GM12878 (cell line): ENCODE measurements at regions not wholly inside any gene's neighbourhood (a gene's known extent, or its start where the extent isn't known, plus 50 kb on each side); places are given as distances from the start of the nearest gene placed in this dataset.

ENCODE experiments used
- ATAC-seq: fragments of 200-7000 bp; cut with Tn5 transposase; 3 replicates; pipeline ENCODE4 v1.9.1; 2020; ENCODE audit warnings: mild to moderate bottlenecking, moderate library complexity
- BruUV-seq: library from RNA; stranded (reverse); fragments of 400-500 nt; replicated peaks from 2 replicates; lab custom pipeline; 2021; lab: Mats Ljungman, UMichigan
- CTCF ChIA-PET: fragments of 300-600 bp; sonication (Branson Sonifier 250); formaldehyde crosslinking; extraction: SDS; loops from one replicate; lab custom pipeline; 2021; ENCODE audit warnings: inconsistent platforms; lab: Yijun Ruan, JAX
- POLR2A ChIA-PET: fragments of 350-600 bp; formaldehyde crosslinking; extraction: SDS; loops from one replicate; lab custom pipeline; 2021; ENCODE audit warnings: inconsistent platforms; lab: Charles Lee
- RAD21 ChIA-PET: fragments of 300-600 bp; sonication (Branson Sonifier 250); formaldehyde crosslinking; loops from one replicate; lab custom pipeline; 2023; ENCODE audit warnings: antibody characterized with exemption; ENCODE audit not compliant: unreplicated experiment; lab: Charles Lee
- SMC1A ChIA-PET: fragments of 300-600 bp; sonication (Branson Sonifier 250); formaldehyde crosslinking; loops from one replicate; lab custom pipeline; 2023; ENCODE audit not compliant: unreplicated experiment, uncharacterized antibody; lab: Charles Lee
- DNase-seq: peaks from one replicate; pipeline ENCODE4 v3.0.0-alpha.2; 2011; ENCODE audit warnings: low read depth, low spot score
- FAIRE-seq: peaks from 3 replicates; lab custom pipeline; 2011; peaks lifted over from hg19 to GRCh38; lab: Jason Lieb, UNC
- H2AFZ ChIP-seq: 2 replicates; pipeline ENCODE4 v1.6.0; 2011; ENCODE audit warnings: low read depth, low read length, control low read depth; ENCODE audit not compliant: control insufficient read depth
- H3K27ac ChIP-seq: 2 replicates; pipeline ENCODE4 v1.5.1; 2011; ENCODE audit warnings: control low read depth; ENCODE audit not compliant: control insufficient read depth, insufficient read depth
- H3K27me3 ChIP-seq, 2 experiments: replicated peaks in 1 of 2; 2 replicates each; pipeline versions ENCODE4 v1.6.0 to v1.6.1; 2011; ENCODE audit warnings: low read length in 1 of 2; ENCODE audit not compliant: control insufficient read depth in 2 of 2, insufficient read depth in 2 of 2
- H3K36me3 ChIP-seq, 2 experiments: 2 replicates each; pipeline ENCODE4 v1.5.1; 2011; ENCODE audit warnings: low read length in 1 of 2; ENCODE audit not compliant: control insufficient read depth in 2 of 2, insufficient read depth in 2 of 2
- H3K4me1 ChIP-seq: 2 replicates; pipeline ENCODE4 v1.6.1; 2011; ENCODE audit warnings: mild to moderate bottlenecking, low read length, moderate library complexity, mixed read lengths; ENCODE audit not compliant: control insufficient read depth, insufficient read depth
- H3K4me2 ChIP-seq: 2 replicates; pipeline ENCODE4 v1.6.0; 2011; ENCODE audit warnings: control low read depth; ENCODE audit not compliant: control insufficient read depth, insufficient read depth
- H3K4me3 ChIP-seq: fragments of 200-600 bp; sonication (generic); 2 replicates; pipeline ENCODE4 v1.5.1; 2016
- H3K79me2 ChIP-seq: 2 replicates; pipeline ENCODE4 v1.6.0; 2011; ENCODE audit warnings: low read length; ENCODE audit not compliant: control insufficient read depth, insufficient read depth
- H3K9ac ChIP-seq: 2 replicates; pipeline ENCODE4 v1.8.0; 2011; ENCODE audit warnings: low read length, control low read depth, mixed read lengths; ENCODE audit not compliant: control insufficient read depth, insufficient read depth
- H3K9me3 ChIP-seq: replicated peaks from 3 replicates; pipeline ENCODE4 v1.5.1; 2011; ENCODE audit warnings: mild to moderate bottlenecking, low read length; ENCODE audit not compliant: control insufficient read depth, insufficient read depth
- H4K20me1 ChIP-seq: 2 replicates; pipeline ENCODE4 v1.6.0; 2011; ENCODE audit not compliant: control insufficient read depth, insufficient read depth
- BCL11A ChIP-seq: IDR thresholded peaks from 2 replicates; pipeline ENCODE4 v1.6.1; 2011; ENCODE audit warnings: low read depth, low read length
- BCL3 ChIP-seq: IDR thresholded peaks from 2 replicates; pipeline ENCODE4 v1.6.1; 2011; ENCODE audit warnings: borderline replicate concordance, low read depth, mild to moderate bottlenecking, moderate library complexity, low read length; ENCODE audit not compliant: insufficient read depth, poor library complexity, severe bottlenecking
- HCFC1 ChIP-seq: fragments of 150-350 bp; IDR thresholded peaks from 2 replicates; pipeline ENCODE4 v1.6.1; 2014; ENCODE audit warnings: low read length
- KDM1A ChIP-seq: fragments of 200-600 bp; sonication (generic); IDR thresholded peaks from 2 replicates; pipeline ENCODE4 v1.6.1; 2016; ENCODE audit warnings: borderline replicate concordance
- NFYA ChIP-seq: IDR thresholded peaks from 2 replicates; pipeline ENCODE4 v1.6.1; 2011; ENCODE audit warnings: low read depth, mild to moderate bottlenecking, low read length, improper control_type of control experiment, borderline replicate concordance
- NR2C1 ChIP-seq: fragments of 450-650 bp; IDR thresholded peaks from 2 replicates; pipeline ENCODE4 v1.6.1; 2017; ENCODE audit warnings: antibody characterized with exemption, mild to moderate bottlenecking, moderate library complexity
- RB1 ChIP-seq: fragments of 450-650 bp; formaldehyde crosslinking; IDR thresholded peaks from 2 replicates; pipeline ENCODE4 v1.6.1; 2017; ENCODE audit warnings: mild to moderate bottlenecking, borderline replicate concordance
- SIN3A ChIP-seq: IDR thresholded peaks from 2 replicates; pipeline ENCODE4 v1.6.1; 2012; ENCODE audit warnings: low read depth, low read length, improper control_type of control experiment
- TAF1 ChIP-seq: IDR thresholded peaks from 2 replicates; pipeline ENCODE4 v1.6.1; 2011; ENCODE audit warnings: mild to moderate bottlenecking, low read depth, low read length, borderline replicate concordance
- WGBS: methylation state at CpG from one replicate; pipeline ENCODE4 v1.1.6; 2016; ENCODE audit warnings: low lambda C conversion rate; ENCODE audit not compliant: insufficient replicate concordance, insufficient coverage; ENCODE audit errors: missing lambda C conversion rate; 5-methylcytosine and 5-hydroxymethylcytosine counted together
- in situ Hi-C: fragments of 300-500 bp; cut with MboI; formaldehyde crosslinking; loops from 9 replicates; pipeline ENCODE4 v1.14.3; 2018; ENCODE audit warnings: mixed read lengths
- intact Hi-C: fragments of 100-400 bp; cut with micrococcal nuclease; formaldehyde crosslinking; loops from one replicate; pipeline ENCODE4 v1.14.2; 2022; ENCODE audit not compliant: unreplicated experiment

GRCh38 chr1:4564051-4564450 is 90.4 kb upstream of the AJAP1 start (continued):
- no peak for TF ChIP-seq BCL3
- no peak for TF ChIP-seq NFYA
- TF ChIP-seq RB1: no peak
- no peak for TF ChIP-seq NR2C1
- no peak for TF ChIP-seq TAF1
- TF ChIP-seq KDM1A: no peak
- no peak for TF ChIP-seq BCL11A
- TF ChIP-seq HCFC1: no peak

- DNase-seq: no peak
- intact Hi-C loops (no loop called here), in situ Hi-C loops (no loop called here)
- no peaks in the 10 kb centered on the region for H4K20me1 ChIP-seq
- FAIRE-seq: no peak
- H3K79me2 ChIP-seq: no peaks in the 10 kb centered on the region
- H3K27ac ChIP-seq: no peak overlapping the region
- POLR2A ChIA-PET: no interaction called here
- RAD21 ChIA-PET: no interaction called here
- no peaks in the 10 kb centered on the region for H3K27me3 ChIP-seq
- H3K4me1 ChIP-seq: no peaks in the 10 kb centered on the region
- no peak for ATAC-seq
- H3K36me3 ChIP-seq: no peaks in the 10 kb centered on the region
- no TSS peak for BruUV-seq
- no peaks in the 10 kb centered on the region for H3K9me3 ChIP-seq
- SMC1A ChIA-PET: no interaction called here
- WGBS: 37% methylated on average over 3 of the region's 3 CpGs
- no peak overlapping the region for H3K4me2 ChIP-seq
- no peak overlapping the region for H3K9ac ChIP-seq
- CTCF ChIA-PET: no interaction called here
- H3K4me3 ChIP-seq: no peak overlapping the region
- no peak for TF ChIP-seq SIN3A
- H2AFZ ChIP-seq: no peak overlapping the region
Measured at GRCh38 chr1:4565166-4565565, 89.2 kb upstream of the AJAP1 start.
